ENCODE measurements at regions not wholly inside any gene's neighbourhood (a gene's known extent, or its start where the extent isn't known, plus 50 kb on each side); places are given as distances from the start of the nearest gene placed in this dataset.
"Not testable (repeated sequence)": the region's sequence is repeated elsewhere in the genome, so short reads cannot be mapped to it uniquely, and the experiment has no call there.

DNA sequence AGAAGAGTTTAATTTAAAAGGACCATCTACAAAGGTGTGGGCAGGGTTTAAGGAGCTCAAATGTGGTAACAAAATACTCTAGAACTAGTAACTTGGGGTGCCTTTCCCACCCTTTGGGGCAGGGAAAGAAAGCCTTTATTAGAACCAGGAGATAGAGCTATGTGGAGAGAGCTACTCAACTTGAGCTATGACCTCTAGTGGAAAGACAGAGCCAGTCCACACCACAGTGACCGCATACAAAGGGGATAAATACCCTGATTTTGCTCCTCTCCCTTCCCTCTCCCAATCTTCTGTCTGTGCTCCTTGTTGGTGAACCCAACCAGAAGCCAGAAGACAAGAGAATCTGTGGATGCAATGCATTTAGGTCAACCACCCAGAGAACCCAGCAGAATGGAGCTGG lies 54.4 kb upstream of the JAK1 start:
- no peak for DNase-seq (ENCODE audit: low spot score)
- intact Hi-C loops (cut with DNase I): no loop called here

GRCh38 chr1:65021795-65022194 lies 55.4 kb upstream of the JAK1 start:
- intact Hi-C loops (cut with DNase I): no loop called here
- no peak for DNase-seq (ENCODE audit: low spot score)

- intact Hi-C loops (cut with DNase I): no loop called here
- no peak for DNase-seq (ENCODE audit: low spot score)
Observed at GRCh38 chr1:65022216-65022615, 55.9 kb upstream of the JAK1 start.

GRCh38 chr1:65025794-65026193 lies 59.4 kb upstream of the JAK1 start:
- DNase-seq (ENCODE audit: low spot score): no peak
- intact Hi-C loops (cut with DNase I): no loop called here

DNA sequence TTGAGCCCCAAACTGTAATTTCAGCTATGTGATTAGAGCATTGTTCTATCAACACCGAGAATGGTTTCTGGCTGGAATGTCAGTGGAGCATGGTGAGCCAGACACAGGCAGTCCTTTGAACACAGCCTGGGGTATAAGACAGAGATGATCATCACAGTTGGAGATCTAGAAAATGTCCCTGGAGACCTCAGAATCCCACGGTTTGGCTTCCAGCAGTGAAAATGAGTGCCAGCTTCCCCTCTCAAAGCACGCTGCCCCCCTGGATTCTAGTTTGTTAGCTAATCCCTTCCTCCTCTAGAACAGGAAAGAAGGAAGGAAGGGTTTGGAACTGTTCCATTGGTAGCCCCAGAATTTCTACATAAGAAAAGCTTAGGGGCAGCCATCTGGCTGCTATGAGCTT lies 59.9 kb upstream of the JAK1 start:
- intact Hi-C loops (cut with DNase I): no loop called here

DNA sequence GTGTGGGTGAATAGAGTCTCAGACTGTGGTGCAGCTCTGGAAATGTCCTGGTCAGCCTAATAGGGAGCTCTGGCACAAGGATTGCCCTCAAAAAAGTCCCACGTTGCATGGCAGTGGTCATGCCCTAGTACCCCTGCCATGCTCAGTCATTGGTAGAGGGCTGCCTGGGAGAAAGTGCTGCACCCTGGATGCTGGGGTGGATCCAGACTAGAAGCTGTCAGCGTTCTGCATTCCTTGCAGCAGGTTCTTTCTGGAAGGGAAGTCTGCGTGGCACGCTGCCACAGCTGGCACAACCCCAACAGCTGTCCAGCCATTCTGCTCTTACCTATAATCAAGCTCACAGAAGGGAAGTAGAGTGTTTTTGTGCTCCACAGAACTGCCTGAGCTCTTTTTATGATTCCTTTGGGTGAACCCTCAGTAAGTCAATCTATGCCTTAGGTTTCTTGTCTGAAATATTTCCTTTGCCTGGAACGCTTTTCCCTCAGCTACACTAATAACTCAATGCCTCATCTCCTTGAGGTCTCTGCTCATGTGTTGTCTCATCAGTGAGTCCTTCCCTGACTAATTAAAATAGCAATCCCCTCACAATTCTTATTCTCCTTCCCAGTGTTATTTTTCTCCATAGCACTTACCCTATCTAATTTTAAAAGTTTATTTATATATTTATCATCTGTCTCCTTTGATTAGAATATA lies 61.5 kb upstream of the JAK1 start:
- intact Hi-C loops (cut with DNase I): no loop called here
- DNase-seq (ENCODE audit: low spot score): no peak

More for the DNA sequence above, 59.9 kb upstream of the JAK1 start:
- DNase-seq (ENCODE audit: low spot score): no peak

DNA sequence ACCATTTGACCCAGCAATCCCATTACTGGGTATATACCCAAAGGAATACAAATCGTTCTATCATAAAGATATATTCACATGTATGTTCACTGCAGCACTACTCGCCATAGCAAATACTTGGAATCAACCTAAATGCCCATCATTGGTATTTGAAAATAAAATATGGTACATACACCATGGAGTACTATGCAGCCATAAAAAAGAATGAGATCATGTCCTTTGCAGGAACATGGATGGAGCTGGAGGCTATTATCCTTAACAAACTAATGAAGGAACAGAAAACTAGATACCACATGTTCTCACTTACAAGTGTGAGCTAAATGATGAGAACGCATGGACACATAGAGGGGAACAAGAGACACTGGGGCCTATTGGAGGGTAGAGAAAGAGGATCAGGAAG lies 63.1 kb upstream of the JAK1 start:
- intact Hi-C loops (cut with DNase I); DNase-seq (ENCODE audit: low spot score): not testable (repeated sequence)

- DNase-seq (ENCODE audit: low spot score); intact Hi-C loops (cut with DNase I): not testable (repeated sequence)
Observed at GRCh38 chr1:65034879-65035278, 68.5 kb upstream of the JAK1 start.

GRCh38 chr1:65036570-65037051 lies 70.3 kb upstream of the JAK1 start:
- intact Hi-C loops (cut with DNase I): no loop called here
- no peak for DNase-seq (ENCODE audit: low spot score)

DNA sequence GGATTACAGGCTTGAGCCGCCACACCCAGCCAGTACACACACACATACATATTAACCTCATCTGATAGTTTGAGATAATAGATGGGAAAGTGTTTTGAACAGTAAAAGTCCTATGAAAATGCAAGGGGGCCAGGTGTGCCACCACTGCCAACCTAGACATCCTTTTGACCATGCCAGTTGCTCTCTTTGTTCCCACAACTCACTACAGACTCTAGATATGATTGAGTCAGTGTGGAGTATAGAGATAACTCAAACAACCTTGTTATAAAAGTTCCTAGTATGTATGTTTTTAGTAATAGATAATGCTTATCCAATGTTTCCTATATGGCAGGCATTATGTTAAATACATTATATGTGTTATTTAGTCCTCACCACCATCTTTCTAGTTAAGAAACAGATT lies 72.7 kb upstream of the JAK1 start:
- intact Hi-C loops (cut with DNase I): no loop called here

DNA sequence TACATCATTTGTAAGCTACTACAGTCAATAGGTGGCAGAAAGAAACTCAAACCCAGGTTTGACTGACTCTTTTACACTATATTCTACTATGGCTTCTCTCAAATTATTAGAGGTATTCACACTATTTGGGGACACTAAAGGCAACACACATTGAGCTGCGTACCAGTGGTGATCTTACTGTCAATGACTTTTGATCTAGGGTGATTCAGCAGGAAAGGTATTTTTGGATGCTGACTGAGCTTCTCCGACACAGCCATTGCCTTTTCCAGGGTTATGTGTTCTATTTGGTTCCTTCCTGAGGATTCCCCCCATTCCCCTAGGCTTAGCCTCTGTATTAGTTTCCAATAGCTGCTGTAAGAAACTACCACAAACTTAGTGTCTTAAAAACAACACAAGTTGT lies 73.2 kb upstream of the JAK1 start:
- intact Hi-C loops (cut with DNase I): no loop called here
- DNase-seq (ENCODE audit: low spot score): no peak

More for the DNA sequence above, 72.7 kb upstream of the JAK1 start:
- no peak for DNase-seq (ENCODE audit: low spot score)

DNA sequence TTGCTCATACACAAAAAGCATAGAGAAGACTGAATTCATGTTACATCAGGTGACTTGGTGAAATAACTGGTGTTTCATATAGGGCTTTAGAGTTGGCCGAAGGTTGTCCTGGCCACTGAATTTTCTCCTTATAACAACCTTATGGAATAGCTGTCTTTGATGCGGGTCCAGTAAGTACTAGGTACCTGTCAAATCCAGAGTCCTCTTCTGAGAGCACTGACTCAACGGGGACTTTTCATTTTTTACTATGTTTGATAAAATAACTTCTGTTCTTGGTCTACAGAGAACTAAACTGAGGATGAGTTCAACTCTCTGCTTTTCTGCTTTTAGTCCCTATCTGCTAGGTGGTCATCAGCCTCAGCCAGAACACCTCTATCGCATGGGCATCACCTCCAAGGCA lies 76.1 kb upstream of the JAK1 start:
- DNase-seq (ENCODE audit: low spot score): no peak
- intact Hi-C loops (cut with DNase I): no loop called here

GRCh38 chr1:65044411-65044810 lies 78.1 kb upstream of the JAK1 start:
- no peak for DNase-seq (ENCODE audit: low spot score)
- intact Hi-C loops (cut with DNase I): no loop called here

- no peak for DNase-seq (ENCODE audit: low spot score)
- intact Hi-C loops (cut with DNase I): no loop called here
Observed at GRCh38 chr1:65045022-65045817, 78.9 kb upstream of the JAK1 start.

DNA sequence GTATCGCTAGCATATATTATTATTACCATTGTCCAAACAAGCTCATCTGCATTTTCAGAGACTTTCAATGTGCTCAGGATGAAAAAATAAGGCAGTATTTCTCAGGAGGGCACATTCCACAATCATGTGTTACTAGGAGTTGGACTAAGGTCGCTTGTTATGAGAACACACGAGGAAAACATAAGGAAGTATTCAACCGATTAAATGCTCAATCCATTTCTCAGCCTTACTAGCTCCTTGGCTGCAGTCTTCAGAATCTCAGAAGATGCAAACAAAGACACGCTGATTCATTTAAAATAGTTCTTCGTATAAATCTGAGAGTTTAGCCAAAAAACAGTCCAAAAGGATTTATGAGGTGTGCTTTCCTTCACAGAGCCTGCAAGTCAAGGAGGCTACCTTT lies 82.0 kb upstream of the JAK1 start:
- intact Hi-C loops (cut with DNase I): no loop called here
- DNase-seq (ENCODE audit: low spot score): no peak

DNA sequence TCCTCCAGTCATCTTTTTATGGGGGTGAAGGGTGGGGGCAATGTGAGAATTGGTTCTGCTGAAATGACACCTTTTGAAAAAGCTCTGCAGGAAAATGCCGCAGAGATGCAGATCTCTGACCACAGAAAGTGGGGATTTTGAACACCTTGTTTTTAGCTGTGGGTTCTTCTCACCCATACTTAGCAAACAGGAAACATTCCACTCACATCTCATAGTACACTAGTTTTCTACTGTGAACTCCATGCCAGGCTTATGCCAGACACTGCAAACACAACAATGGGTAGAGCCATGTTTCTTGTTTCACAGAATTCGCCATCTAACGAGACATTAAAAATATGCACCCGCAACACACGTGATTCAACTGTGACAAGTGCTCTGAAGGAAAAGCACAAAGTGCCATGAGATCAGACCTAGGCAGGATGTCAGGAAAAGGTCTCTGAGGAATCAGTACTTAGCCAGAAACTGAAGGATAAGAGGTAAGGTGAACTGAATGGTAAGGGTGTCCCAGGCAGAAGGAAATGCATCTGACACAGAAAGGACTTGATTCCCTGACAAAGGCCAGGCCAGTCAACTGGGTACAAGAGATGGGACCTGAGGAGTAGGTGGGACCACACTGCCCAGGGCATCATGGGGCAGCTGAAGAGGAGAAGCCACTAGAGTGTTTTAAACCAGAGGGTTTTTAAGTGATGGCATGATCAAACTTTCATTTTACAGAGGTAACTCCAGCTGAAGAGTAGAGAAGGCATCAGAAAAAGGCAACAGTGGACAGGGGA lies 83.8 kb upstream of the JAK1 start:
- no peak for DNase-seq (ENCODE audit: low spot score)
- intact Hi-C loops (cut with DNase I): no loop called here

GRCh38 chr1:65050735-65051134 lies 84.4 kb upstream of the JAK1 start:
- intact Hi-C loops (cut with DNase I): no loop called here
- DNase-seq (ENCODE audit: low spot score): no peak

- intact Hi-C loops (cut with DNase I): no loop called here
Observed at GRCh38 chr1:65054481-65054880, 88.1 kb upstream of the JAK1 start.

DNA sequence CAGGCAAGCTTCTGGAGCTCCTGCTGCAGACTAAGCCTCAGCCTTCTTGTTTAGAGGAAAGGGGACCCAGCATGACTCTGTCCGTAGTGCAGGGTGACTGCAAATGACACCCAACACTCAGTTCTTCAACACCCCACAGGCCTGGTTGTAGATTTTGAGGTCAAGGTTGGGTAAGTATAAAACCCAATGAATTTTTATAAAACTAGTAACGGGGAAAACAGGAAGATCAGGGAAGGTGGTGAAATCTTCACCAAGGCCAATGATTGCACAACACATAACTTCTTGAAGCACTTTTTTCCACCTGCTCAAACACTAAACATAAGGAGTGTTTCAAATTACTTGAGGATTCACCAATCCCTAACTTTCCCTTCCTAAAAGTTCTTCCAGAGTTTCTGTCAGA lies 89.4 kb upstream of the JAK1 start:
- DNase-seq (ENCODE audit: low spot score): no peak
- intact Hi-C loops (cut with DNase I): no loop called here

More at GRCh38 chr1:65054481-65054880, 88.1 kb upstream of the JAK1 start:
- DNase-seq (ENCODE audit: low spot score): no peak

DNA sequence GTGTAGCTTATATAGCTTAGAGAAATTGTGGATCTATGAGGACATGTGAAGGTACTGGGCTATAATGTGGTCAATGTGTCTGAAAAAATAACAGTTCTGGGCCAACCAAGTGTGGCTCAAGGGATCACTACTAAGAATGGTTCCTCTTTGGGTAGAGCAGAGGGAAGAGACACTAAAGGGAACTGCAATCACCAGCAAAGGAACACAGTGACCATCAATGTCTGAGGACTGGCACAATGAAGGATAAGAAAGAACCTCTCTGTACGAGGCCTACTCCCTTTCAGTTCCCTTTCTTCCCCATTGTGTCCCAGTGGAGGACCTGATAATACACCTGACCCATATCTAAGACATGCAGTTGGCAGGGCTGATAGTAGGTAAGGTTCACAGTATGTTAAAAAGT lies 89.9 kb upstream of the JAK1 start:
- DNase-seq (ENCODE audit: low spot score): no peak
- intact Hi-C loops (cut with DNase I): no loop called here

Data from cardiac septum (tissue), 1 donor.